Hepatocyte (in vitro differentiated cells): ENCODE measurements at regions not wholly inside any gene's neighbourhood (a gene's known extent, or its start where the extent isn't known, plus 50 kb on each side); places are given as distances from the start of the nearest gene placed in this dataset.

Experiments
- EZH2 ChIP-seq: fragments of 200-600 bp; sonication (generic); IDR thresholded peaks from 2 replicates; pipeline ENCODE4 v1.6.1; 2016; ENCODE audit warnings: antibody characterized with exemption, mild to moderate bottlenecking, borderline replicate concordance
- TF ChIP-seq, protein P1 (sequence below): fragments of 200-600 bp; sonication (generic); IDR thresholded peaks from 2 replicates; pipeline ENCODE4 v1.5.1; 2016; ENCODE audit warnings: antibody characterized with exemption, mild to moderate bottlenecking; ENCODE audit not compliant: poor library complexity

DNA sequence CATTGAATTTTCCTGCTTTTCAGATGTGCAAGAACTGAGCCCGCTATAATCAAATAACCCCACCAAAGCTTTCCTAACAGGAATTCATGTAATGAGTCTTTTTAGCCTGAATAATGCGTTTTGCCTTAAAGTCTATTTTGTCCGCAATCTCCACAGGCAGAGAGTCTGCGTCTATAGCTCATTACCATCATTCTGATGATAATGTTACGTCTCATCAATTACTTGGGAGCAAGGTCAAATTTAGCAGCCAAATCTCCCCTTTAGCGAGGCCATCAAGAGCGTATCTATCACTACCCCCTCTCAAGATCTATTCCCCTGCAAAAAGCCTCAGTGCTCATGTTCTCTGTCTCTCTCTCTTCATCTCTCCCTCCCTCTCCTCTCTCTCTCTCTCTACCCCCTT is 416.1 kb downstream of the ZSWIM6 start:
- TF ChIP-seq, protein P1, sequence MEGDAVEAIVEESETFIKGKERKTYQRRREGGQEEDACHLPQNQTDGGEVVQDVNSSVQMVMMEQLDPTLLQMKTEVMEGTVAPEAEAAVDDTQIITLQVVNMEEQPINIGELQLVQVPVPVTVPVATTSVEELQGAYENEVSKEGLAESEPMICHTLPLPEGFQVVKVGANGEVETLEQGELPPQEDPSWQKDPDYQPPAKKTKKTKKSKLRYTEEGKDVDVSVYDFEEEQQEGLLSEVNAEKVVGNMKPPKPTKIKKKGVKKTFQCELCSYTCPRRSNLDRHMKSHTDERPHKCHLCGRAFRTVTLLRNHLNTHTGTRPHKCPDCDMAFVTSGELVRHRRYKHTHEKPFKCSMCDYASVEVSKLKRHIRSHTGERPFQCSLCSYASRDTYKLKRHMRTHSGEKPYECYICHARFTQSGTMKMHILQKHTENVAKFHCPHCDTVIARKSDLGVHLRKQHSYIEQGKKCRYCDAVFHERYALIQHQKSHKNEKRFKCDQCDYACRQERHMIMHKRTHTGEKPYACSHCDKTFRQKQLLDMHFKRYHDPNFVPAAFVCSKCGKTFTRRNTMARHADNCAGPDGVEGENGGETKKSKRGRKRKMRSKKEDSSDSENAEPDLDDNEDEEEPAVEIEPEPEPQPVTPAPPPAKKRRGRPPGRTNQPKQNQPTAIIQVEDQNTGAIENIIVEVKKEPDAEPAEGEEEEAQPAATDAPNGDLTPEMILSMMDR: no peak
- no peak for TF ChIP-seq EZH2
